SK-N-SH (cell line): ENCODE measurements at regions not wholly inside any gene's neighbourhood (a gene's known extent, or its start where the extent isn't known, plus 50 kb on each side); places are given as distances from the start of the nearest gene placed in this dataset.

ENCODE experiments used
- CTCF ChIA-PET: fragments of 300-600, 350-600 bp; formaldehyde crosslinking; extraction: SDS; loops from one replicate; lab custom pipeline; 2021; lab: Yijun Ruan, JAX
- POLR2A ChIA-PET: fragments of 350-600 bp; sonication (Branson Sonifier 250); formaldehyde crosslinking; extraction: SDS; loops from one replicate; lab custom pipeline; 2020; ENCODE audit warnings: antibody characterized with exemption, inconsistent platforms; lab: Yijun Ruan, JAX
- DNase-seq: peaks from one replicate; pipeline ENCODE4 v3.0.0; 2012
- H2AFZ ChIP-seq: fragments of 200-600 bp; sonication (generic); 2 replicates; pipeline ENCODE4 v1.8.1; 2016; ENCODE audit warnings: antibody characterized with exemption, mild to moderate bottlenecking, low read depth
- H3F3A ChIP-seq: fragments of 200-600 bp; sonication (generic); replicated peaks from 2 replicates; pipeline ENCODE3; 2016; ENCODE audit warnings: antibody characterized with exemption, mild to moderate bottlenecking; ENCODE audit not compliant: insufficient read depth
- H3K27ac ChIP-seq, 2 experiments: fragments of 200-500 bp in 1 of 2; fragments of 200-600 bp in 1 of 2; sonication (Bioruptor generic) in 1 of 2; sonication (generic), shearing (Covaris generic) in 1 of 2; 2 replicates each; pipeline versions ENCODE4 v1.5.1 to v1.6.1; 2014 to 2016; ENCODE audit warnings: low read depth in 2 of 2, inconsistent platforms in 1 of 2, low read length in 1 of 2, mild to moderate bottlenecking in 1 of 2, mixed read lengths in 1 of 2
- H3K27me3 ChIP-seq: fragments of 200-600 bp; sonication (generic), shearing (Covaris generic); 2 replicates; pipeline ENCODE4 v1.6.1; 2016; ENCODE audit warnings: mixed run types; ENCODE audit not compliant: insufficient read depth
- H3K36me3 ChIP-seq, 2 experiments: fragments of 200-500 bp in 1 of 2; fragments of 200-600 bp in 1 of 2; sonication (Bioruptor generic) in 1 of 2; sonication (generic) in 1 of 2; replicated peaks in 1 of 2; 2 replicates each; pipeline versions ENCODE3 to v1.5.1; 2014 to 2016; ENCODE audit warnings: low read length in 1 of 2, mild to moderate bottlenecking in 1 of 2; ENCODE audit not compliant: insufficient read depth in 2 of 2, control insufficient read depth in 1 of 2
- H3K4me1 ChIP-seq, 2 experiments: fragments of 200-500 bp in 1 of 2; fragments of 200-600 bp in 1 of 2; sonication (Bioruptor generic) in 1 of 2; sonication (generic), shearing (Covaris generic) in 1 of 2; 2 replicates each; pipeline versions ENCODE4 v1.5.1 to v1.6.1; 2014 to 2016; ENCODE audit warnings: low read depth in 1 of 2, low read length in 1 of 2, mixed run types in 1 of 2; ENCODE audit not compliant: insufficient read depth in 2 of 2, control insufficient read depth in 1 of 2
- H3K4me2 ChIP-seq: fragments of 200-600 bp; sonication (generic), shearing (Covaris generic); 2 replicates; pipeline ENCODE4 v1.6.1; 2017; ENCODE audit warnings: mixed run types
- H3K4me3 ChIP-seq, 2 experiments: fragments of 200-500 bp in 1 of 2; fragments of 200-600 bp in 1 of 2; sonication (Bioruptor generic) in 1 of 2; sonication (generic), shearing (Covaris generic) in 1 of 2; 2 replicates each; pipeline versions ENCODE4 v1.5.1 to v1.8.1; 2014 to 2016; ENCODE audit warnings: low read depth in 2 of 2, inconsistent platforms in 1 of 2, low read length in 1 of 2, mild to moderate bottlenecking in 1 of 2, mixed read lengths in 1 of 2, moderate library complexity in 1 of 2
- H3K79me2 ChIP-seq: fragments of 200-600 bp; sonication (generic); 2 replicates; pipeline ENCODE4 v1.8.1; 2017; ENCODE audit warnings: mild to moderate bottlenecking; ENCODE audit not compliant: insufficient read depth
- H3K9ac ChIP-seq: fragments of 200-600 bp; sonication (generic); 2 replicates; pipeline ENCODE4 v1.6.1; 2017; ENCODE audit warnings: mixed run types
- H3K9me2 ChIP-seq: fragments of 200-600 bp; sonication (generic); 2 replicates; pipeline ENCODE4 v1.6.1; 2017; ENCODE audit warnings: mixed run types
- H3K9me3 ChIP-seq: fragments of 200-600 bp; sonication (generic); 2 replicates; pipeline ENCODE4 v1.6.1; 2017; ENCODE audit warnings: mixed run types, mild to moderate bottlenecking, moderate library complexity
- H4K20me1 ChIP-seq: fragments of 200-600 bp; sonication (generic); 2 replicates; pipeline ENCODE4 v1.6.1; 2017; ENCODE audit warnings: mild to moderate bottlenecking, mixed run types; ENCODE audit not compliant: insufficient read depth
- CHD2 ChIP-seq: fragments of 150-350 bp; IDR thresholded peaks from 2 replicates; pipeline ENCODE4 v1.6.1; 2018; ENCODE audit warnings: low read length; ENCODE audit not compliant: partially characterized antibody
- ELF1 ChIP-seq: IDR thresholded peaks from 2 replicates; pipeline ENCODE4 v1.4.0; 2012
- EP300 ChIP-seq, 2 experiments: IDR thresholded peaks; 2 replicates each; pipeline versions ENCODE4 v1.4.0 to v1.6.1; 2012; ENCODE audit warnings: borderline replicate concordance in 1 of 2, low read depth in 1 of 2, low read length in 1 of 2
- EZH2phosphoT487 ChIP-seq: fragments of 200-600 bp; sonication (generic); IDR thresholded peaks from 2 replicates; pipeline ENCODE4 v1.6.1; 2017; ENCODE audit warnings: low read depth, mixed run types, mild to moderate bottlenecking, antibody characterized with exemption, moderate library complexity, borderline replicate concordance
- FOXJ3 ChIP-seq: sonication (generic); formaldehyde crosslinking; IDR thresholded peaks from 2 replicates; pipeline ENCODE4 v1.5.1; 2020; ENCODE audit warnings: mild to moderate bottlenecking, missing genetic modification reagents
- FOXM1 ChIP-seq: IDR thresholded peaks from 2 replicates; pipeline ENCODE4 v1.4.0; 2012; ENCODE audit warnings: low read depth, mild to moderate bottlenecking
- GABPA ChIP-seq: IDR thresholded peaks from 2 replicates; pipeline ENCODE4 v1.4.0; 2012; ENCODE audit warnings: low read depth, mild to moderate bottlenecking
- IRF3 ChIP-seq: fragments of 150-350 bp; IDR thresholded peaks from 2 replicates; pipeline ENCODE4 v1.6.1; 2016; ENCODE audit warnings: mild to moderate bottlenecking, low read depth, low read length
- MEF2A ChIP-seq: IDR thresholded peaks from 2 replicates; pipeline ENCODE4 v1.4.0; 2012; ENCODE audit warnings: low read depth, borderline replicate concordance
- MXI1 ChIP-seq: IDR thresholded peaks from 2 replicates; pipeline ENCODE4 v1.6.1; 2012; ENCODE audit warnings: mild to moderate bottlenecking, low read depth, low read length, improper control_type of control experiment
- POLR2AphosphoS5 ChIP-seq: IDR thresholded peaks from 2 replicates; pipeline ENCODE4 v1.6.1; 2012; ENCODE audit warnings: low read depth, low read length
- RAD21 ChIP-seq: IDR thresholded peaks from 2 replicates; pipeline ENCODE4 v1.6.1; 2012; ENCODE audit warnings: mild to moderate bottlenecking, low read length
- REST ChIP-seq: IDR thresholded peaks from 2 replicates; pipeline ENCODE4 v1.6.1; 2012; ENCODE audit warnings: mild to moderate bottlenecking, low read depth, low read length, moderate library complexity
- RFX5 ChIP-seq: IDR thresholded peaks from 2 replicates; pipeline ENCODE4 v1.6.1; 2012; ENCODE audit warnings: mild to moderate bottlenecking, improper control_type of control experiment, low read length
- RXRA ChIP-seq: IDR thresholded peaks from 2 replicates; pipeline ENCODE4 v1.4.0; 2012; ENCODE audit warnings: low read depth, mild to moderate bottlenecking, borderline replicate concordance
- TAF1 ChIP-seq: IDR thresholded peaks from 2 replicates; pipeline ENCODE4 v1.6.1; 2012; ENCODE audit warnings: low read depth, mild to moderate bottlenecking, low read length, moderate library complexity, borderline replicate concordance
- TCF12 ChIP-seq: IDR thresholded peaks from 2 replicates; pipeline ENCODE4 v1.4.0; 2012
- TEAD4 ChIP-seq: IDR thresholded peaks from 2 replicates; pipeline ENCODE4 v1.4.0; 2012; ENCODE audit warnings: mild to moderate bottlenecking, borderline replicate concordance; ENCODE audit not compliant: insufficient read depth
- USF1 ChIP-seq: IDR thresholded peaks from 2 replicates; pipeline ENCODE4 v1.4.0; 2012; ENCODE audit warnings: low read depth, borderline replicate concordance
- YY1 ChIP-seq: IDR thresholded peaks from 2 replicates; pipeline ENCODE4 v1.4.0; 2012; ENCODE audit warnings: low read depth, mild to moderate bottlenecking
- WGBS: methylation state at CpG from one replicate; pipeline ENCODE4 v1.1.6; 2017; ENCODE audit warnings: low lambda C conversion rate; 5-methylcytosine and 5-hydroxymethylcytosine counted together
- TF ChIP-seq, protein P1 (sequence below): IDR thresholded peaks from 2 replicates; pipeline ENCODE4 v1.4.0; 2012; ENCODE audit warnings: low read depth
- TF ChIP-seq, protein P2 (sequence below): fragments of 150-350 bp; IDR thresholded peaks from 2 replicates; pipeline ENCODE4 v1.6.1; 2017; ENCODE audit warnings: antibody characterized with exemption, low read length, low read depth, borderline replicate concordance

GRCh38 chr6:54729716-54730115 lies 116.9 kb upstream of the FAM83B start:
- no peak for DNase-seq
- ChIA-PET POLR2A (no interaction called here), CTCF (no interaction called here)
- H3K9ac ChIP-seq, result no peak overlapping the region
- H2AFZ ChIP-seq, result no peak overlapping the region
- no peaks in the 10 kb centered on the region for H3K79me2 ChIP-seq
- TF ChIP-seq FOXM1, result no peak
- no peak for TF ChIP-seq RFX5
- TF ChIP-seq GABPA, result no peak
- no peak for TF ChIP-seq POLR2AphosphoS5
- no peak for TF ChIP-seq TEAD4
- TF ChIP-seq ELF1, result no peak
- TF ChIP-seq CHD2, result no peak
- TF ChIP-seq REST, result no peak
- H3K4me2 ChIP-seq, result no peak overlapping the region
- no peaks in the 10 kb centered on the region for H3K9me2 ChIP-seq
- H3K4me1 ChIP-seq, result no peaks in the 10 kb centered on the region
- H3K27ac ChIP-seq, result no peak overlapping the region
- no peaks in the 10 kb centered on the region for H4K20me1 ChIP-seq
- H3F3A ChIP-seq, result no peaks in the 10 kb centered on the region
- WGBS, result under 1% methylated on average over 3 of the region's 3 CpGs
- H3K27me3 ChIP-seq, result no peaks in the 10 kb centered on the region; the same call in 1 of the 2 replicates
- no peak overlapping the region for H3K4me3 ChIP-seq
- no peaks in the 10 kb centered on the region for H3K36me3 ChIP-seq
- no peaks in the 10 kb centered on the region for H3K9me3 ChIP-seq

DNA sequence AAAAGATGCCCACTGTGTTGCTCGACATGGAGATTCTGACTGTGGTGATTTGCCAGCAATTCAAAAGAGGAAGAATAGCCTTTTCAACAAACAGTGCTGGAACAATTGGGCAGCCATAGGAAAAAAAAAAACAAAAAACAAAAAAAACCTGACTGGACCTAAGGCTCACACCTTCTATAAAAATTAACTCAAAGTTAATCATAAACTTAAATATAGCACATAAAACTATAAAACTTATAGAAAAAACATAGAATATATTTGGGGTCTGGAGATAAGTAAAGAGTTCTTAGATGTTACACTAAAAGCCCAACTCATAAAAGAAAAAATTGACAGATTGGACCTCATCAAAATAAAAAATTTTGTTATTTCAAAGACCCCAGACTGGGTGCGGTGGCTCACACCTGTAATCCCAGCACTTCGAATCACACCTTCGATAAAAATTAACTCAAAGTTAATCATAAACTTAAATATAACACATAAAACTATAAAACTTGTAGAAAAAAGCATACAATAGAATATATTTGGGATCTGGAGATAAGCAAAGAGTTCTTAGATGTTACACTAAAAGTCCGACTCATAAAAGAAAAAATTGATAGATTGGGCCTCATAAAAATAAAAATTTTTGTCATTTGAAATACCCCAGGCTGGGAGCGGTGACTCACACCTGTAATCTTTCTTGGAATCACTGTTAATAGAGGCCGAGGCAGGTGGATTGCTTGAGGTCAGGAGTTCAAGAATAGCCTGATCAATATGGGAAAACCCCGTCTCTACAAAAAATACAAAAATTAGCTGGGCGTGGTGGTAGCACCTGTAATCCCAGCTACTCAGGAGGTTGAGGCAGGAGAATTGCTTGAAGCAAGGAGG lies 115.6 kb upstream of the FAM83B start:
- POLR2A ChIA-PET, result no interaction called here
- Histone ChIP-seq H3K4me2 (no peak overlapping the region), H3K27ac (no peak overlapping the region), H4K20me1 (no peaks in the 10 kb centered on the region), H3K9me2 (no peaks in the 10 kb centered on the region), H3K4me3 (no peak overlapping the region), H3K36me3 (no peaks in the 10 kb centered on the region), H2AFZ (no peak overlapping the region), H3F3A (no peaks in the 10 kb centered on the region), H3K27me3 (no peaks in the 10 kb centered on the region), H3K4me1 (no peaks in the 10 kb centered on the region), H3K9ac (no peak overlapping the region), H3K79me2 (no peaks in the 10 kb centered on the region), H3K9me3 (no peaks in the 10 kb centered on the region)
- 7% methylated on average over 9 of the region's 9 CpGs for WGBS
- CTCF ChIA-PET, result no interaction called here
- DNase-seq, result no peak
- no peak for TF ChIP-seq RXRA
- TF ChIP-seq EZH2phosphoT487, result no peak
- TF ChIP-seq EP300 (IDR thresholded peaks at IDR 0.05; ENCODE audit: borderline replicate concordance in 1 of 2, low read depth in 1 of 2, low read length in 1 of 2), result no peak
- no peak for TF ChIP-seq IRF3
- no peak for TF ChIP-seq MXI1
- no peak for TF ChIP-seq YY1
- TF ChIP-seq MEF2A, result no peak
- no peak for TF ChIP-seq TCF12
- TF ChIP-seq, protein P1, sequence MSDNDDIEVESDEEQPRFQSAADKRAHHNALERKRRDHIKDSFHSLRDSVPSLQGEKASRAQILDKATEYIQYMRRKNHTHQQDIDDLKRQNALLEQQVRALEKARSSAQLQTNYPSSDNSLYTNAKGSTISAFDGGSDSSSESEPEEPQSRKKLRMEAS, result no peak
- no peak for TF ChIP-seq USF1
- no peak for TF ChIP-seq TAF1
- TF ChIP-seq RFX5, result no peak
- TF ChIP-seq FOXM1, result no peak
- TF ChIP-seq RAD21, result no peak
- TF ChIP-seq, protein P2, sequence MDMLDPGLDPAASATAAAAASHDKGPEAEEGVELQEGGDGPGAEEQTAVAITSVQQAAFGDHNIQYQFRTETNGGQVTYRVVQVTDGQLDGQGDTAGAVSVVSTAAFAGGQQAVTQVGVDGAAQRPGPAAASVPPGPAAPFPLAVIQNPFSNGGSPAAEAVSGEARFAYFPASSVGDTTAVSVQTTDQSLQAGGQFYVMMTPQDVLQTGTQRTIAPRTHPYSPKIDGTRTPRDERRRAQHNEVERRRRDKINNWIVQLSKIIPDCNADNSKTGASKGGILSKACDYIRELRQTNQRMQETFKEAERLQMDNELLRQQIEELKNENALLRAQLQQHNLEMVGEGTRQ, result no peak
- TF ChIP-seq FOXJ3, result no peak
